Left cardiac atrium (tissue), 4 donors: ENCODE measurements at regions not wholly inside any gene's neighbourhood (a gene's known extent, or its start where the extent isn't known, plus 50 kb on each side); places are given as distances from the start of the nearest gene placed in this dataset.
"Not testable (repeated sequence)": the region's sequence is repeated elsewhere in the genome, so short reads cannot be mapped to it uniquely, and the experiment has no call there.

Source experiments
- ATAC-seq, 2 donors: fragments of 200-7000 bp; cut with Tn5 transposase; one replicate each; pipeline ENCODE4 v1.9.1; 2020; ENCODE audit warnings: mild to moderate bottlenecking in 2 of 2, moderate library complexity in 2 of 2
- DNase-seq: peaks from one replicate; pipeline ENCODE4 v3.0.0-alpha.2; 2020
- intact Hi-C, 2 donors: fragments of 100-400 bp; cut with DNase I; formaldehyde crosslinking; loops; one replicate each; pipeline versions ENCODE4 v1.14.1 to v1.15.1; 2022 to 2023
- donor health status: DM: no; HTN: yes; CAD: no.
- donor health status: DM: no; HTN: yes; CAD: no; lungs with severe emphysema.
- donor health status: DM: yes; HTN: yes; CAD: no.
- donor health status: Dilated cardiomyopathy.

- intact Hi-C loops, ATAC-seq, DNase-seq: not testable (repeated sequence)
Measured at GRCh38 chr1:149330081-149330335, 144.8 kb upstream of the NBPF19 start.

GRCh38 chr1:149336082-149336481 is 138.8 kb upstream of the NBPF19 start:
- DNase-seq, intact Hi-C loops: not testable (repeated sequence)

GRCh38 chr1:149338221-149338691 is 136.6 kb upstream of the NBPF19 start:
- peak; percentile 86 to 89 for ATAC-seq
- intact Hi-C loops = not testable (repeated sequence)

More at GRCh38 chr1:149336082-149336481, 138.8 kb upstream of the NBPF19 start:
- not testable (repeated sequence) for ATAC-seq

GRCh38 chr1:149338698-149339097 is 136.1 kb upstream of the NBPF19 start:
- DNase-seq, ATAC-seq, intact Hi-C loops: not testable (repeated sequence)

More at GRCh38 chr1:149338221-149338691, 136.6 kb upstream of the NBPF19 start:
- not testable (repeated sequence) for DNase-seq

- intact Hi-C loops, DNase-seq, ATAC-seq: not testable (repeated sequence)
Measured at GRCh38 chr1:149349448-149349847, 125.4 kb upstream of the NBPF19 start.

GRCh38 chr1:149352205-149352604 is 122.6 kb upstream of the NBPF19 start:
- ATAC-seq, intact Hi-C loops, DNase-seq: not testable (repeated sequence)

GRCh38 chr1:149354579-149354978 is 120.3 kb upstream of the NBPF19 start:
- DNase-seq, intact Hi-C loops, ATAC-seq: not testable (repeated sequence)

GRCh38 chr1:149355748-149356147 is 119.1 kb upstream of the NBPF19 start:
- peak in 1 of 2 donors; percentile 12 for ATAC-seq
- DNase-seq, intact Hi-C loops: not testable (repeated sequence)

- DNase-seq, intact Hi-C loops: not testable (repeated sequence)
- ATAC-seq = peak; percentile 82 to 88
Measured at GRCh38 chr1:149356152-149356551, 118.7 kb upstream of the NBPF19 start.

GRCh38 chr1:149360351-149360750 is 114.5 kb upstream of the NBPF19 start:
- DNase-seq, ATAC-seq, intact Hi-C loops: not testable (repeated sequence)

GRCh38 chr1:149361310-149361709 is 113.5 kb upstream of the NBPF19 start:
- ATAC-seq, DNase-seq, intact Hi-C loops: not testable (repeated sequence)

- ATAC-seq, DNase-seq, intact Hi-C loops: not testable (repeated sequence)
Measured at GRCh38 chr1:149364188-149364981, 110.5 kb upstream of the NBPF19 start.

- intact Hi-C loops, DNase-seq, ATAC-seq: not testable (repeated sequence)
Measured at GRCh38 chr1:149366402-149366801, 108.4 kb upstream of the NBPF19 start.

- intact Hi-C loops, ATAC-seq, DNase-seq: not testable (repeated sequence)
Measured at GRCh38 chr1:149367472-149368044, 107.3 kb upstream of the NBPF19 start.

GRCh38 chr1:149368337-149368736 is 106.5 kb upstream of the NBPF19 start:
- ATAC-seq, DNase-seq, intact Hi-C loops: not testable (repeated sequence)

GRCh38 chr1:149369081-149369480 is 105.8 kb upstream of the NBPF19 start:
- DNase-seq, intact Hi-C loops: not testable (repeated sequence)
- ATAC-seq = peak in 1 of 2 donors; percentile 74

- ATAC-seq = not testable (repeated sequence)
Measured at GRCh38 chr1:149371955-149372354, 102.9 kb upstream of the NBPF19 start.

GRCh38 chr1:149378462-149378861 is 96.4 kb upstream of the NBPF19 start:
- DNase-seq, intact Hi-C loops, ATAC-seq: not testable (repeated sequence)

More at GRCh38 chr1:149371955-149372354, 102.9 kb upstream of the NBPF19 start:
- intact Hi-C loops, DNase-seq: not testable (repeated sequence)

- DNase-seq (peak; percentile 85), ATAC-seq (peak; percentile 89 to 97)
- intact Hi-C loops = not testable (repeated sequence)
Measured at GRCh38 chr1:149390173-149390926, 84.5 kb upstream of the NBPF19 start.
